SH-SY5Y (cell line): ENCODE measurements at regions not wholly inside any gene's neighbourhood (a gene's known extent, or its start where the extent isn't known, plus 50 kb on each side); places are given as distances from the start of the nearest gene placed in this dataset.

Experiments
- GATA2 ChIP-seq: IDR thresholded peaks from 2 replicates; pipeline ENCODE4 v1.6.1; 2011; ENCODE audit warnings: mild to moderate bottlenecking, low read depth, low read length
- GATA3 ChIP-seq: IDR thresholded peaks from 2 replicates; pipeline ENCODE4 v1.6.1; 2011; ENCODE audit warnings: low read depth, mild to moderate bottlenecking, low read length, moderate library complexity

DNA sequence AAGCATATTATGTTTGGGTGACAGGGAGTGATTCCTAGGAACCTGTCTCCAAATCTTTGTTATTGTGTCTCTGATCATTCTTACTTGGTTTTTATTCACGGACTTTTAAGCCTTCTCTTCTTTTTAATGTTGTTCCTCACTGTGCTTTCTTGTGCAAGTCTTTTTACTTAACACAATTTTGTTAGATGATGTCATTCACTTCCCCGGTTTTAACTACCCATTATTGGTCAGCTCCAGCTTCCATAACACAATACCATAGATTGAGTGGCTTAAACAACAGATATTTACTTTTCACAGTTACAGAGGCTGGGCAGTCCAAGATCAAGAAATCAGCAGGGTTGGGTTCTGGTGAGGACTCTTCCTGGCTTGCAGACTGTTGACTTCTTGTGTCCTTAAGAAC lies 436.3 kb upstream of the CBLB start:
- TF ChIP-seq GATA2 = no peak

DNA sequence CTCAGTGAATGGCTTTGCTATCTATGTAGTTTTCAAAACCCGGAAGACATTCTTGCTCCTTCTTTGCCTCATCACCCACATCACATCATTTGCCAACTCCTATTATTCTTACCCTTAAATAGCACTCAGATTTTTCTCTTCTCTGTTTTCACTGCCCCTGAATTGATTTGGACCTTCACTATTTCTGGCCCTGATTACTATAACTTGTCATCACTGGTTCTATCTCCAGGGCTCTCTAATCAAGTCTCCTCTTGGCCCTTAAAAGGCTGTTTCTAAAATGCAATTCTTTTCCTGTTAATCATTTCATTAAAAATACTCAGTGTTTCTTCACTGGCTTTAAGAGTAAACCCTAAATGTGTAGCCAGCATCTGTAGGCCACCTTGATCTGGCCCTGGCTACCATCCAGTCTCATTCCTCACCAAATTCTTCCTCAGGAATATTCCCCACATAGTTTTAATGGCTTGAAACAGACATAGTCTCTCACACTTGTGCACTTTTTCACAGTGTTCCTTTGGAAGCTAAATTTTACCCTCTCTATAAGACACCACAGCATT lies 437.1 kb upstream of the CBLB start:
- TF ChIP-seq GATA3 = no peak
- TF ChIP-seq GATA2 = no peak

DNA sequence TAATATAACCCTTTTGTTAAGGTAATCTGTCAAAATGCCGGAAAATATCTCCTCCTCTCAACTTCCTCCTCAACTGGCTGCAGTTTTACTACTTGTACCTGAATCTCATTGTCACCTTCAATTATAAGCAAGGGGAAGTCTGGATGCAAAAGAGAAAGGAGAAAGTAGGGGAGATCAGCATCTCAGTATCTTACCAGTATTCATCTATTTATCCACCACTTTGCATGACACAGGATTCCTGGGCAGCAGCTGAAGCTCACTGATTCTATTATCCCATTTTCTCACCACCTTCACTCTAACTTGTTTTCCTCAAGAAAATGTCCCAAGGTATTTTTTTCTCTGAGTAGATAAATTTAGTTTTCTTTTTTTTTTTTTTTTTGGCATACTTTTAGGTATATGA lies 440.5 kb upstream of the CBLB start:
- TF ChIP-seq GATA2 (no peak), GATA3 (no peak)

DNA sequence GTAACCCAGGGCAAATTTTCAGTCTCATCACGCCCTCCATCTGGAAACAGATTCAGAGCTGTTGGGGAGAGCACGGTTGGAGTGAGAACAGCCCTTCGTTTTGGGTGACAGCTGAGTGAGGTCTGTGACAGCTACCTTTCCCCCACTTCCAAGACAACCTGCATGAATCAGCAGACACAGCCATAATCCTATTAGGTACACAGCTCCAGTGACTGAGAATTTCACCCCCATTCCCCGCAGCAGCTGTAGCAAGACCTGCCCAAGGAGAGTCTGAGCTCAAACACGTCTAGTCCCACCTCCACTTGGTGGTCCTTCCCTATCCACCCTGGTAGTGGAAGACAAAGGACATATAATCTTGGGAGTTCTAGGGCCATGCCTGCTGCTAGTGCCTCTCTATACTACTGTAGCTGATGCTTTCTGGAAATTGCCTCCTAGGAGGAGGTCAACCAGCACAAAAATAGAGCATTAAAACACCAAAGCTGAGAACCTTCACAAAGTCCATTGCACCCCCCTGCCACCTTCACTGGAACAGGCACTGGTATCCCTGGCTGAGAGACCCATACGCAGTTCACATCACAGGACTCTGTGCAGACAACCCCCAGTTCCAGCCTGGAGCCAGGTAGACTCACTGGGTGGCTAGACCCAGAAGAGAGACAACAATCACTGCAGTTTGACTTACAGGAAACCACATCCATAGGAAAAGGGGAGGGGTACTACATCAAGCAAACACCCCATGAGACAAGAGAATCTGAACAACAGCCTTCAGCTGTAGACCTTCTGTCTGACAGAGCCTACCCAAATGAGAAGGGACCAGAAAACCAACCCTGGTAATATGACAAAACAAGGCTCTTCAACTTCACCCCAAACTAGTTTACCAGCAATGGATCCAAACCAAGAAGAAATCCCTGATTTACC lies 448.6 kb upstream of the CBLB start:
- TF ChIP-seq GATA3 (no peak), GATA2 (no peak)

DNA sequence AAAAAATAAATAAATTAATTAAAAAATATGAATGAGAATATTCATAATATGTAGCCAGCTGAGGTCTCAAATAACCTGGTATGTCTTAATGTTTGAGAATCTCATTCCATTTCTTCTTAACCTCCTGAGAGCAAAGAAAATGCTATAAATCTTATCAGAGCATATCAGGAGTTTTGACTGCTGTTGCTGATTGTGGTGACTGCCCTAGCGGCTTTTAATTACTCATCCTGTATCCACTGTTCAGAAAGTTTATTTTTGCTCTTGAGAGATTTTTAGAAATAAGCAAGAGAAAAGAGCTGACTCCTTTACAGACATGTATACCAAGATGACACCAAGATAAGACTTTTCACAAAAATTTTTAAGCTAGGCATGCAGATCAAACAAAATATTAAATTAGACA lies 454.8 kb upstream of the CBLB start:
- TF ChIP-seq GATA3 = no peak
- no peak for TF ChIP-seq GATA2

DNA sequence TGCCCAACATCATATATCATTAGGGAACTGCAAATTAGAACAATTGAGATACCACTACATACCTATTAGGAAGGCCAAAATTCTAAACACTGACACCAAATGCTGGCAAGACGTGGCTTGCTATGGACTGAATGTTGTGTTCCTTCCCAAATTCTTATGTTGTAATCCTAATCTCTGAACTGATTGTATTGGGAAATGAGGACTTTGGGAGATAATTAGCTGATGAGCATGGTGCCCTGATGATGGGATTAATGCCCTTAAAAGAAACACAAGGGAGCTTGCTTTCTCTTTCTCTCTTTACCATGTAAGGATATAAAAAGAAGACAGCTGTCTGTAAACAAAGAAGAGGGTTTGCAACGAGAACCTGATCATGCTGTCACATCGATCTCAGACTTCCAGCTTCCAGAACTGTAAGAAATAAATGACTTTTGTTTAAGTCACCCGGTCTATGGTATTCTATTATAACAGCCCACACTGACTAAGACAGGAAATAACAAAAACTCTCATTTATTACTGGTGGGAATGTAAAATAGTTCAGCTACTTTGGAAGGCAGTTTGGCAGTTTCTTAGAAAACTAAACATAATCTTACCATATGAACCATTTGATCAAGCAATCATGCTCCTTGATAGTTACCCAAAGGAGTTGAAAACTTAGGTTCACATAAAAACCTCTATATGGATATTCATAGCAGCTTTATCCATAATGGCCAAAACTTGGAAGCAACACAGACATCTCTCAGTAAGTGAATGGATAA lies 458.3 kb upstream of the CBLB start:
- TF ChIP-seq GATA3 (no peak), GATA2 (no peak)

DNA sequence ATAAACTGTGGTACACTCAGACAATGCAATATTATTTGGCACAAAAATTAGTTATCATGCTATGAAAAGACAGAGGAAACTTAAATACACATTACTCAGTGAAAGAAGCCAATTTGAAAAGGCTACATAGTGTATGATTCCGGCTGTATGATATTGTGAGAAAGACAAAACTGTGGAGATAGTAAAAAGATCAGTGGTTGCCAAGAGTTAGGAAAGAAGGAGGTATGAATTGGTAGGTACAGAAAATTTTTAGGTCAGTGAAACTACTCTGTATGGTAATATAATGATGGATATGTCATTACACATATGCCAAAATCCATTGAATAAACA lies 458.8 kb upstream of the CBLB start:
- no peak for TF ChIP-seq GATA2
- TF ChIP-seq GATA3 = no peak

DNA sequence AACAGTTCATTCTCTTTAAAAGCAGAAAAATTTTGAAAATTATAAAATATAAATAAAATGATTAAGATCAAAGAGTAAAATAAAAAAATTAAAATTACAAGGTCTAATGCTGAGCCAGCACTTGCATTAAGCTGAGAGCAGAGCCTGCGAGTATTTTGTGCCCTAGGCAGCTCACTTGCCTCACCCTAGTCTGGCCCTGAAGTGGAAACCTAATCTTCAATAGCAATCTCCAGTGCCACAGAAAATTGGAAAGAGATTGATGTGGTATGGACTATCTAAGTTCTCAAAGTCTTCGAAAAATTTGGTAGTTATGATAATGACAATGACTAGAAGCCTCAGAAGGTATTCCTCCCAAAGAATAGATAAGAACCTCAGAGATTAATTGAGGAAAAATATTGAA lies 459.4 kb upstream of the CBLB start:
- TF ChIP-seq GATA3 (peak; percentile 57), GATA2 (peak; percentile 61)

DNA sequence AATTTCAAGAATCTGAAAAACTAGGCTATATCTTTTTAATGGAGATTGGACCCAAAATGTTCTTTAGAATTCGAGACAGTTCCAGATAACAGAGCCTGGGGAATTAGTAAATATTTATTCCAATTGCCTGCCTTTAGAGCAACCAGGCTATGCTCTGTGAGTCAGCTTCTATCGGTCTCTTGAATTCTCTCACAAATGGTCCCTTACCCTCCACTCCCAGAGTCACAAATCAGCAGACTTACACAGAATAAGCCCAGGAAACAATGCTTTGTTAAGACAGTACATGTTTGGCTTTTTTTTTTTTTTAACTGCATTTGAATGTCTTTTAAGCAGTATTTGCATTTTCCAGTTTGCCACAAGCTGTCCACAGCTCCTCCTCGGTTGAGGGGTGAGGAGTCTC lies 460.7 kb upstream of the CBLB start:
- no peak for TF ChIP-seq GATA2
- TF ChIP-seq GATA3 = no peak

DNA sequence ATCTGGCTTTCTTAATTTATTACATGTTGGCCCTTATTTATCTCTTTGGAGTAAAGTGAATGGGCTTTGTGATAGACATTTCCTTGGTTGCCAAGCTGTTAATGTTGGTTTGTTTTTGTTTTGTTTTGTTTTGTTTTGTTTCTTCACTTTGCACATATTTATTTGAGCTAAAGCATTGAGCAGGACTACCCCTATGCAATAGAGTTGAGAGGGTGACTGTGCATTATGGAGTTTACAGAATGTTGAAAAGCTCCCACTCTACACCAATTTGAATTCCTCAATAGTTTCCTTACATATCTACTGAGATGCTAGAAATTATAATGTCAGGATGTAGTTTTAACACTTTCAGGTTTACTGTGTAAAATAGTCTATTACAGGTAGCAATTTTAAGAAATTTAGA lies 462.8 kb upstream of the CBLB start:
- TF ChIP-seq GATA2 (no peak), GATA3 (no peak)

DNA sequence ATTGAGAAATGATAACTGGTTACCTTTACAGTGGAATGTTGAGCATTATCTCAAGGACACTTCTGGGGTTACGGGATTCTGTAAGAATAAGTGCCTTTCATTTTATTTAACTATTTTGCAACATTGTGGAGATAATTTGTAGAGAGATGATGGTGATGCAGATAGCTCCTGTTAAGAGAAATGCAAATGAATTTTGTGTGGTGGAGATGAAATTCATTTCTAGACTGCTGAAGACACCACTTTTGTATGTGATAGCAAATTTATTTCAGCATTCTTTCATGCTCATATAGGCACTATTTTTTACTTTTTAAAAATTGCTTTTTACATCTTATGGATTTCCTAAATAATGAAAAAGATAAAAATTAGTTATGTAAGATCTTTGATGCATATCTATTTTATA lies 463.3 kb upstream of the CBLB start:
- no peak for TF ChIP-seq GATA3
- TF ChIP-seq GATA2 = no peak

DNA sequence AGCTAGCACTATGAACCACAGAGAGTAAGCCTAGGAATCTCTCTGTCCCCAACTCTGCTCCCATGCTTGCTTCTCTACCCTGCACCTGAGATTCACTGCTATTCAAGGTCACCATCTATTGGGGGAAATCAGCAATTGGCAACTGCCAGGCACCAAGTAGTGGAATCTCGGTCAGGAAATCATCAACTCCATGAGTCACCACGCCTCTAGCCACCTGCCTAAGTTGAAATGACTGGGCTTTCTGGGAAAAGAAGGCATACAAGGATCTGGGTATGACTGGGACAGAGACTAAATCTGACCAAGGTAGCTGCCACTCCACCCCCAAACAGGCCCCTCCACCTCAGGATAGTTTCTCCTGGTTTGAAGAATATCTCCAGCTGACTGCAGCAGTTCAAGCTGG lies 464.1 kb upstream of the CBLB start:
- no peak for TF ChIP-seq GATA2
- TF ChIP-seq GATA3 = no peak

DNA sequence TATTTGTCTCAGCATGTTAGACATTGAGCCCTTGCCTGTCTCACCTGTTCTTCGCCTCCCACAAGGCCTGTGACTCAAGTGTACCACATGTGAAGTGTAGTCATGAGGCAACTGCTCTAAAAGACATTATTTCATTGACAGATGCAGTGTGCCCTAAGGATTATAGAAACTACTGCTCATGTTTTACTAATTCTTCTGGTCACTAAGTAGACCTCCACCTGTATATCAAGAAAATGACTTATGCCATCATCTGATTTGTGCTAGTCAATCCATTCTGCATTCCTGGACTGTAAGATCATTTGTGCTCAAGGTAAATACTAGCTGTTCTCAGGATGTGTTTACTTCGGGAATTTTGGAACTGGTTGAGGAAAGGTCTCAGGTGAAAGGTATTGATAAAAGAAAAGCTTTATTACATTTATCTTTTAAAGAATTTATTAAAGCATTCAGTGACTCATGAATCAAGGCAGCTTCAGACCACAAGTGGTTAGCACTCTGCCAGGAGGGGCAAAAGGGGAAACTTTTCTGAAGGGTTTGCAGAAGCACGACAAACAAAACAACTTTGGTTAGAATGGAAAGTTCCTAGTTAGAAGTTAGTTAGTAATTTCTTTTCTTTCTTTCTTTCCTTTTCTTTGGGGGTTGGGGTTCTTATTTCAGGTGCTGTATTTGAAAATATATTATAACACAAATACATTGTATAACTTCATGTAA lies 465.3 kb upstream of the CBLB start:
- no peak for TF ChIP-seq GATA2
- no peak for TF ChIP-seq GATA3

DNA sequence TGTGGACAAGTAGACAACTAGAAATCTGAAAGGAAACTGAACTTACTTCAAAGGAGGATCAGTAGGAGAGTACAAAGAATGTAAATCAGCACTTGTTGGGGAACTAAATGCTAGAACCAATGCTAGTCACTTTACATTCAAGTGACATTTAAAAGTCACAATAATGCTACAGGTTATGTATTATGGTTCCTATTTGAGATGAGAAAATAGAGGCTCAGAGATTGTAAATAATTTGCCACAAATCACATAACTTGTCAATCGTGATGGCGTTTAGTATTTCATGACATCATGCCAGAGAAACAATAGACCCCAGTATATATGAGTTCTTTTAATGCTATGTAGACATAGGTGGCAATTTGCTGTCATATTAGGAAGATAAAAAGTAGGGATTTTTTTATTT lies 467.8 kb upstream of the CBLB start:
- TF ChIP-seq GATA2 = no peak
- TF ChIP-seq GATA3 = no peak
